ENCODE measurements at regions not wholly inside any gene's neighbourhood (a gene's known extent, or its start where the extent isn't known, plus 50 kb on each side); places are given as distances from the start of the nearest gene placed in this dataset.

- TF ChIP-seq, protein P1, sequence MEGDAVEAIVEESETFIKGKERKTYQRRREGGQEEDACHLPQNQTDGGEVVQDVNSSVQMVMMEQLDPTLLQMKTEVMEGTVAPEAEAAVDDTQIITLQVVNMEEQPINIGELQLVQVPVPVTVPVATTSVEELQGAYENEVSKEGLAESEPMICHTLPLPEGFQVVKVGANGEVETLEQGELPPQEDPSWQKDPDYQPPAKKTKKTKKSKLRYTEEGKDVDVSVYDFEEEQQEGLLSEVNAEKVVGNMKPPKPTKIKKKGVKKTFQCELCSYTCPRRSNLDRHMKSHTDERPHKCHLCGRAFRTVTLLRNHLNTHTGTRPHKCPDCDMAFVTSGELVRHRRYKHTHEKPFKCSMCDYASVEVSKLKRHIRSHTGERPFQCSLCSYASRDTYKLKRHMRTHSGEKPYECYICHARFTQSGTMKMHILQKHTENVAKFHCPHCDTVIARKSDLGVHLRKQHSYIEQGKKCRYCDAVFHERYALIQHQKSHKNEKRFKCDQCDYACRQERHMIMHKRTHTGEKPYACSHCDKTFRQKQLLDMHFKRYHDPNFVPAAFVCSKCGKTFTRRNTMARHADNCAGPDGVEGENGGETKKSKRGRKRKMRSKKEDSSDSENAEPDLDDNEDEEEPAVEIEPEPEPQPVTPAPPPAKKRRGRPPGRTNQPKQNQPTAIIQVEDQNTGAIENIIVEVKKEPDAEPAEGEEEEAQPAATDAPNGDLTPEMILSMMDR (IDR thresholded peaks at IDR 0.05) = no peak
These were observed 291.3 kb upstream of the PHYHIPL start for GRCh38 chr10:58885146-58885545.

DNA sequence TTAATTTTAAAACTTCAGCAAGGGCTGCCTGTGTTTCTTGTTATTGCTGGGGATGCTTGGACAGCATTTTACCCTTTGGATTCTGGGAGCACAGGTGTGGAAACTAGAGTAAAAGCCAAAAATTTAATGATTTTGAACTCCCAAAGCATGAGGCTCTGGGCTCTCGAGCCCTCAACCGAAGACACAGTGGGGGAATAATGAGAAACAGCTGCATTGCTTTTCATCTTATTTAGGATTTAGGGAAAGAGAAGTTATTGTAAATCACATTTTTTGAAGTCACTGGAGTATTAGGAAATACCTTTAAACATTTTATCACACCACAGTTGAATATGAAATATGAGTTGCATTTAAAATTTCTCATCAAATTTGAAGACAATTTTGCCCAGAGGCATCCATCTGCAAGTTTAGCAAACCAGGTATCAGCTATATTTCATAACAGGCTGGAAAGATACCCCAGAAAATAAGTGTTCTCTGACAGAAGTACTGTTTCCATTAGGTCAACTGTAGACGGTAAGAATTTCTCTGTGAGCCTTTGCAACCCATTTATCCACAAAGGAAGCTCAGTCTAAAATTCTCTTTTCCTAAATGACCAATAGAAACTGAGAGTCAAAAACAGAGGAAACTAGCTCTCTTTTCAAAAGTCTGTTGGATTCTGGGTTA lies 290.6 kb upstream of the PHYHIPL start:
- TF ChIP-seq, protein P1 (IDR thresholded peaks at IDR 0.05) = no peak

DNA sequence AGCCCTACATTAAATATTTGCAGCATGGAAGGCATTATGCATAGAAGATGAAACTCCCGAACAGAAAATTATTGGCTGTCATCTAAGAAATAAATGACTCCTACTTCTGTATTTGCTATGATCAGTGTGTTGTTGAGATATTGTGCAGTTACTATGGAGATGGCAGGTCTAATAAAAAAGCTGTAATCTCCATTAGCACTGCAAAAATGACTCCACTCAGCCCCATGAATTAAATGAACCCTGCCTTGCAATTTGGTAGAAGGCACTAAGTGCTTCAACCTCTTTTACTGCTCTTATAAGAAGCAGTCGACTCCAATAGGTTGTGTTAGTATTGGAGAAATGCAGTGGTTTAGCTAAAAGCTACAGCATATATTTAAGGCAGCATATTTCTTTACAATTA lies 290.0 kb upstream of the PHYHIPL start:
- TF ChIP-seq, protein P1 (IDR thresholded peaks at IDR 0.05) = no peak

DNA sequence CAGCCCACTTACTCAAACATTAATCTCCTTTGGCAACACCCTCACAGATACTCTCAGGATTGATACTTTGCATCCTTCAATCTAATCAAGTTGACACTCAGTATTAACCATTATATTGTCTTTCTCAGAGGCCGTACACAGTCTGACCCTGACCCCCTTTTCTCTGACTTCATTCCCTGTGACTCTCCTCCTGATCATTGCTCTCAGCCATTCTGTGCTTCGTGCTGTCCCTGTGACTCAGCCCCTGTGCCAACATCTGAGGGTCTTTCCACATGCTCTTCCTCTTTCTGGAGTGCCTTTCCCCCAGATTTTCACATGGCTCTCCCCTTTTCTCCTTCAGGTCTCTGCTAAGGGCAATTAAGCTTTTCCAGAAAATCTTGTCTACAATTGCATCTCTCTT lies 289.0 kb upstream of the PHYHIPL start:
- TF ChIP-seq, protein P1 (IDR thresholded peaks at IDR 0.05) = no peak

DNA sequence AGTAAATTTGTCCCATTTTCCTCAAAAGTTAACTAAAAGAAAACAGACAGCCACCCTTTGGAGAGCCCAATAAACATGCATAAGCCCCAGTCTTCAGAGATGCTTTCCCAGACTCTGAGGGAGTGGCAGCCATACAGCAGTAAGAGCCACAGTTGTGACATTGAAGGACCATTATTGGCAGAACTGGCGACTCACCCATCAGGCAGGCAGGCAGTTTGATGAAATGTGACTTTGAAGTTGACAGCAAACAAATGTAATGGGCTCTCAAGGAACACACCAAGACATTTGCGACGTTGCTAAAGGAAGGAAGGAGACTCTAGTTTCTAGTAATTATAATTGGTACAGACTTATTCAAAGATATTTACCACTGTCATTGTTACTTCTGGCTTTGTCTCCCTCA lies 287.5 kb upstream of the PHYHIPL start:
- TF ChIP-seq, protein P1 (IDR thresholded peaks at IDR 0.05) = no peak

DNA sequence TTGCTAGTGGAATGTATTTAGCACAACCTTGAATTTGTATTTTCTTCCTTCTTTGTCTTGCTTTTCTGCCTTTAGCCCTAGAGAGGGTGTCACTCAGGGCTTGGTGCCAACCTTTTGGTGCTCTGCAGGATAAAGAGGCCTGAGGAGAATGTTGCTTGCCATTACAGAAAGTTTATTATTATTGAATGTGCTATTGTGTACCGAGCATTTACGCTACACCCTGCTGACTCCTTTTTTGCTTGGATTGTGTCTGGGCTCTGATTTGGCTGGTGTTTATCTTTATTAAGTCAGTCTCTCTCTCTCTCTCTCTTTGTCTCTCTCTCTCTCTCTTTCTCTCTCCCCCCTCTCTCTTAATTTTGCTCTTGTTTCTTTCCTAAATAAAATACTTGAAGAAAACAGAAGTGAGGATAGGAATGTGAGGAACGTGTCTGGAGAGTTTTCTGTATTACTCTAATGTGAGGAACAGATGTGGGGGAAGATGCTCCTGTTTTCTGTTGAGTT lies 284.4 kb upstream of the PHYHIPL start:
- TF ChIP-seq, protein P1 (IDR thresholded peaks at IDR 0.05) = no peak

DNA sequence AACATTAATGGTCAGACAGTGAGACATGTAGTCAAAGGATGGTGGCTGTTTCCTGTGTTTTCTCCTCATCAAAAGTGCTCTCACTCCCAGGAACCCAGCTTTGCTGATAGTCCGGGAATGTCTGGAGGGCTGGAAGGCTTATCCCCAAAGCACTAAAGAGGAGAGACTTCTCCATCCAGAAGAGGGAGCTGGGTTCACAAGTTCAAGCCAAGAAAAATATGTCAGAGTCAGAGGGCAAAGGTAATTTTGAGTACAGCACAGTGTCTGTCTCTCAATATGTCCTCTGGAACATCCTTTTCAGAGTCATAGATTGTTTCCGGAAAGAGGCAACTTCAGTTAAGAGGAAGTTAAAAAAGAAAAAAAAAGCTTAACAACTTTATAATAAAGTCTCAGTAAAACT lies 281.5 kb upstream of the PHYHIPL start:
- TF ChIP-seq, protein P1 (IDR thresholded peaks at IDR 0.05) = no peak

DNA sequence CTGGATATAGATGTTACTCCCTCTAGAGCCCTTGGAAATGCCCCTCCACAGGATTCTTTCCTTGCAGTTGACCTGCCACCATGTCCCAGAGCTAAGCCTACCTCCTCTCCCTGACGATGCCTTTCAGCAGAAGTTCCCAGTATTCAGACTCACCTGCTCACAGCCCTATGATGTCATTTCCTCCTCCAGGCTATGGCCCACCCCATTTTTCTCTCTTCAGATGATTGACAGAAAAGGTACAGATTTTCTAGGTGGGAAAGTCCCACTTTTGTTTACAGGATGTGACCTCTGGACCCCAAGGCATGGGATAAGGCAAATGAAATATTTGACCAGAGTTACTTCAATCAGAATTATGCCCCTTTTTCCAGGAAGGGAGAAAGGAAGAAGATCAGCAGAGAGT lies 280.2 kb upstream of the PHYHIPL start:
- TF ChIP-seq, protein P1 (IDR thresholded peaks at IDR 0.05) = no peak
